Ramos (cell line): ENCODE measurements at regions not wholly inside any gene's neighbourhood (a gene's known extent, or its start where the extent isn't known, plus 50 kb on each side); places are given as distances from the start of the nearest gene placed in this dataset.

ENCODE experiments used
- in situ Hi-C: fragments of 300-500 bp; cut with MboI; formaldehyde crosslinking; loops from one replicate; pipeline ENCODE4 v1.14.3; 2022; ENCODE audit warnings: low sequenced_read_pairs; ENCODE audit not compliant: unreplicated experiment

- in situ Hi-C loops, result no loop called here
Observed at GRCh38 chr5:109943701-109944235, 254.0 kb downstream of the MAN2A1 start.

- in situ Hi-C loops, result no loop called here
Observed at GRCh38 chr5:109944461-109944860, 254.7 kb downstream of the MAN2A1 start.

- in situ Hi-C loops, result no loop called here
Observed at GRCh38 chr5:109945097-109945678, 255.5 kb downstream of the MAN2A1 start.

- in situ Hi-C loops, result no loop called here
Observed at GRCh38 chr5:109945723-109946480, 256.2 kb downstream of the MAN2A1 start.

GRCh38 chr5:109946610-109947009 is 256.9 kb downstream of the MAN2A1 start:
- in situ Hi-C loops, result no loop called here

- in situ Hi-C loops, result no loop called here
Observed at GRCh38 chr5:109947667-109948066, 257.9 kb downstream of the MAN2A1 start.

GRCh38 chr5:109950634-109951033 is 260.9 kb downstream of the MAN2A1 start:
- in situ Hi-C loops, result no loop called here

- in situ Hi-C loops, result no loop called here
Observed at GRCh38 chr5:109951348-109951747, 261.6 kb downstream of the MAN2A1 start.

GRCh38 chr5:109951758-109952157 is 262.0 kb downstream of the MAN2A1 start:
- in situ Hi-C loops, result no loop called here

- in situ Hi-C loops, result no loop called here
Observed at GRCh38 chr5:109953761-109954160, 264.0 kb downstream of the MAN2A1 start.

GRCh38 chr5:109956884-109957283 is 267.2 kb downstream of the MAN2A1 start:
- in situ Hi-C loops, result no loop called here

- in situ Hi-C loops, result no loop called here
Observed at GRCh38 chr5:109958082-109958481, 268.4 kb downstream of the MAN2A1 start.

- in situ Hi-C loops, result no loop called here
Observed at GRCh38 chr5:109959652-109960051, 269.9 kb downstream of the MAN2A1 start.

GRCh38 chr5:109961751-109962150 is 272.0 kb downstream of the MAN2A1 start:
- in situ Hi-C loops, result no loop called here

GRCh38 chr5:109962882-109963603 is 273.3 kb downstream of the MAN2A1 start:
- in situ Hi-C loops, result no loop called here

- in situ Hi-C loops, result no loop called here
Observed at GRCh38 chr5:109964136-109964535, 274.4 kb downstream of the MAN2A1 start.

GRCh38 chr5:109965634-109966033 is 275.9 kb downstream of the MAN2A1 start:
- in situ Hi-C loops, result no loop called here

- in situ Hi-C loops, result no loop called here
Observed at GRCh38 chr5:109971968-109972367, 282.2 kb downstream of the MAN2A1 start.

GRCh38 chr5:109981979-109982378 is 292.3 kb downstream of the MAN2A1 start:
- in situ Hi-C loops, result no loop called here

- in situ Hi-C loops, result no loop called here
Observed at GRCh38 chr5:109982966-109983534, 293.3 kb downstream of the MAN2A1 start.

GRCh38 chr5:109986726-109987125 is 297.0 kb downstream of the MAN2A1 start:
- in situ Hi-C loops, result no loop called here
